ENCODE measurements at regions not wholly inside any gene's neighbourhood (a gene's known extent, or its start where the extent isn't known, plus 50 kb on each side); places are given as distances from the start of the nearest gene placed in this dataset.

DNA sequence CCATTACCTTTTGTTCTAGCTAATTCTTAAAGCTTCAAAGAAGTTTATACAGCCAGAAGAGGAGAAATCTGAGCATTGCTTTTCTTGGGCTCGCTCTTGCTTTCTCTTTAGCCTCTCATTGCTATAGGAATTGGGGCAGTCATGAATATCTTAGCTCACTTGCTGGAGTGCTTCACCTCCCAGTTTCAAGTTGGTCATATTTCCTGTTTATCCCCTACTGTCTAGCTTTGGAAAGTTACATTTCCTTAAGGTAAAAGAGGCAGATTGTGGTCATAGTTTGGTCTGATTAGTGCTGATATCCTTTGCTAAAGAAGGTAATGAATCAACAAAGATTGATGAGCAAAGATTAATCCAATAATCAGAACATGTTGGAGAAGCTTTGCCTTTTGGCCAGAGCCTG is 77.7 kb upstream of the GLI3 start:
- TF ChIP-seq, protein P1, sequence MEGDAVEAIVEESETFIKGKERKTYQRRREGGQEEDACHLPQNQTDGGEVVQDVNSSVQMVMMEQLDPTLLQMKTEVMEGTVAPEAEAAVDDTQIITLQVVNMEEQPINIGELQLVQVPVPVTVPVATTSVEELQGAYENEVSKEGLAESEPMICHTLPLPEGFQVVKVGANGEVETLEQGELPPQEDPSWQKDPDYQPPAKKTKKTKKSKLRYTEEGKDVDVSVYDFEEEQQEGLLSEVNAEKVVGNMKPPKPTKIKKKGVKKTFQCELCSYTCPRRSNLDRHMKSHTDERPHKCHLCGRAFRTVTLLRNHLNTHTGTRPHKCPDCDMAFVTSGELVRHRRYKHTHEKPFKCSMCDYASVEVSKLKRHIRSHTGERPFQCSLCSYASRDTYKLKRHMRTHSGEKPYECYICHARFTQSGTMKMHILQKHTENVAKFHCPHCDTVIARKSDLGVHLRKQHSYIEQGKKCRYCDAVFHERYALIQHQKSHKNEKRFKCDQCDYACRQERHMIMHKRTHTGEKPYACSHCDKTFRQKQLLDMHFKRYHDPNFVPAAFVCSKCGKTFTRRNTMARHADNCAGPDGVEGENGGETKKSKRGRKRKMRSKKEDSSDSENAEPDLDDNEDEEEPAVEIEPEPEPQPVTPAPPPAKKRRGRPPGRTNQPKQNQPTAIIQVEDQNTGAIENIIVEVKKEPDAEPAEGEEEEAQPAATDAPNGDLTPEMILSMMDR (IDR thresholded peaks at IDR 0.05; ENCODE audit: low read depth, low read length) = no peak
- TF ChIP-seq EZH2phosphoT487 (IDR thresholded peaks at IDR 0.05; ENCODE audit: low read depth) = no peak
